ENCODE measurements at regions not wholly inside any gene's neighbourhood (a gene's known extent, or its start where the extent isn't known, plus 50 kb on each side); places are given as distances from the start of the nearest gene placed in this dataset.

DNA sequence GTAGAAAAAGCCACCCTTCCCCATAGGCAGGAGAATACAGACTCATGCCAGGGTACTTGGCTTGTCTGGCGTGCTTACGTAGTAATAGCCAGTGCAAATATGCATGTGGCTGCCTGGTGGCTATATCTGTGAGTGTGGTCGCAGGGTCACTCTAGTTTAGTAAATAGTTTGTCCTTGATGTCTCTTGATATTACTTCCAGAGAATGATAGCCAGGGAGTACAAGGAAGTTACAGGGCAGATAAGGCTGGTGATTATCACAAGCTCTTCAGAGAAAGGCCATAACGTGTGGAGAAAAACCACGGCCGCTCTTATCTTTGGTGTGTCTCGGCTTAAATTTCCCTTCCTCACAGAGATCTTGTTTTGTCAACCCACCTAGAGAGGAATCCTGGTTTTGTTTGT lies 54.3 kb upstream of the SLC39A10 start:
- TF ChIP-seq CTCF (CRISPR knock-in tag; IDR thresholded peaks at IDR 0.05) (no peak), ZNF333 (CRISPR knock-in tag; IDR thresholded peaks at IDR 0.05; ENCODE audit: borderline replicate concordance) (no peak), ZNF138 (CRISPR knock-in tag; IDR thresholded peaks at IDR 0.05; ENCODE audit: low read depth) (no peak), SP2 (CRISPR knock-in tag; IDR thresholded peaks at IDR 0.05) (no peak), PHF8 (CRISPR knock-in tag; IDR thresholded peaks at IDR 0.05) (no peak), BRCA1 (CRISPR knock-in tag; IDR thresholded peaks at IDR 0.05) (no peak), CC2D1A (CRISPR knock-in tag; IDR thresholded peaks at IDR 0.05) (no peak), ZNF296 (CRISPR knock-in tag; conservative IDR thresholded peaks at IDR 0.05) (no peak), ZFP91 (CRISPR knock-in tag; IDR thresholded peaks at IDR 0.05; ENCODE audit: borderline replicate concordance) (no peak), MYNN (CRISPR knock-in tag; IDR thresholded peaks at IDR 0.05; ENCODE audit: low read depth) (no peak), POLR2AphosphoS5 (IDR thresholded peaks at IDR 0.05; ENCODE audit: low read depth, low read length) (no peak), FOXA1 (IDR thresholded peaks at IDR 0.05) (no peak), FOXA1 (CRISPR knock-in tag; IDR thresholded peaks at IDR 0.05) (no peak)
- TF ChIP-seq, protein P1, sequence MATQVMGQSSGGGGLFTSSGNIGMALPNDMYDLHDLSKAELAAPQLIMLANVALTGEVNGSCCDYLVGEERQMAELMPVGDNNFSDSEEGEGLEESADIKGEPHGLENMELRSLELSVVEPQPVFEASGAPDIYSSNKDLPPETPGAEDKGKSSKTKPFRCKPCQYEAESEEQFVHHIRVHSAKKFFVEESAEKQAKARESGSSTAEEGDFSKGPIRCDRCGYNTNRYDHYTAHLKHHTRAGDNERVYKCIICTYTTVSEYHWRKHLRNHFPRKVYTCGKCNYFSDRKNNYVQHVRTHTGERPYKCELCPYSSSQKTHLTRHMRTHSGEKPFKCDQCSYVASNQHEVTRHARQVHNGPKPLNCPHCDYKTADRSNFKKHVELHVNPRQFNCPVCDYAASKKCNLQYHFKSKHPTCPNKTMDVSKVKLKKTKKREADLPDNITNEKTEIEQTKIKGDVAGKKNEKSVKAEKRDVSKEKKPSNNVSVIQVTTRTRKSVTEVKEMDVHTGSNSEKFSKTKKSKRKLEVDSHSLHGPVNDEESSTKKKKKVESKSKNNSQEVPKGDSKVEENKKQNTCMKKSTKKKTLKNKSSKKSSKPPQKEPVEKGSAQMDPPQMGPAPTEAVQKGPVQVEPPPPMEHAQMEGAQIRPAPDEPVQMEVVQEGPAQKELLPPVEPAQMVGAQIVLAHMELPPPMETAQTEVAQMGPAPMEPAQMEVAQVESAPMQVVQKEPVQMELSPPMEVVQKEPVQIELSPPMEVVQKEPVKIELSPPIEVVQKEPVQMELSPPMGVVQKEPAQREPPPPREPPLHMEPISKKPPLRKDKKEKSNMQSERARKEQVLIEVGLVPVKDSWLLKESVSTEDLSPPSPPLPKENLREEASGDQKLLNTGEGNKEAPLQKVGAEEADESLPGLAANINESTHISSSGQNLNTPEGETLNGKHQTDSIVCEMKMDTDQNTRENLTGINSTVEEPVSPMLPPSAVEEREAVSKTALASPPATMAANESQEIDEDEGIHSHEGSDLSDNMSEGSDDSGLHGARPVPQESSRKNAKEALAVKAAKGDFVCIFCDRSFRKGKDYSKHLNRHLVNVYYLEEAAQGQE (IDR thresholded peaks at IDR 0.05; ENCODE audit: borderline replicate concordance in 1 of 2, low read depth in 1 of 2, low read length in 2 of 2): no peak
